H1 (cell line): ENCODE measurements at regions not wholly inside any gene's neighbourhood (a gene's known extent, or its start where the extent isn't known, plus 50 kb on each side); places are given as distances from the start of the nearest gene placed in this dataset.

Experiments
- CTCF ChIA-PET: fragments of 300-600 bp; sonication (Branson Sonifier 250); formaldehyde crosslinking; loops from one replicate; lab custom pipeline; 2021; ENCODE audit not compliant: partially characterized antibody; lab: Charles Lee
- POLR2A ChIA-PET: fragments of 300-600 bp; sonication (Branson Sonifier 250); formaldehyde crosslinking; loops from one replicate; lab custom pipeline; 2021; ENCODE audit warnings: inconsistent platforms; ENCODE audit not compliant: partially characterized antibody; lab: Charles Lee
- DNase-seq, 2 experiments: peaks; one replicate each; pipeline versions ENCODE4 v3.0.0 to v3.0.0-alpha.2; 2010 to 2022; ENCODE audit warnings: low spot score in 2 of 2, low read depth in 1 of 2, mixed read lengths in 1 of 2
- FAIRE-seq: peaks from 2 replicates; lab custom pipeline; 2011; peaks lifted over from hg19 to GRCh38; lab: Jason Lieb, UNC
- H2AFZ ChIP-seq: 2 replicates; pipeline ENCODE4 v1.8.1; 2012; ENCODE audit warnings: low read length, inconsistent platforms
- H2AK5ac ChIP-seq: 2 replicates; pipeline ENCODE4 v1.6.1; 2013; ENCODE audit warnings: low read depth, low read length
- H2BK120ac ChIP-seq: replicated peaks from 2 replicates; pipeline ENCODE3; 2013; ENCODE audit warnings: low read depth, low read length, inconsistent platforms
- H2BK12ac ChIP-seq: 2 replicates; pipeline ENCODE4 v1.6.1; 2013; ENCODE audit warnings: low read depth, low read length
- H2BK15ac ChIP-seq: 2 replicates; pipeline ENCODE4 v1.6.1; 2013; ENCODE audit warnings: low read length
- H2BK20ac ChIP-seq: 2 replicates; pipeline ENCODE4 v1.6.1; 2013; ENCODE audit warnings: low read length
- H2BK5ac ChIP-seq: 2 replicates; pipeline ENCODE4 v1.6.1; 2013; ENCODE audit warnings: low read depth, low read length
- H3K14ac ChIP-seq: 2 replicates; pipeline ENCODE4 v1.6.1; 2013; ENCODE audit warnings: inconsistent platforms; ENCODE audit not compliant: insufficient read length
- H3K18ac ChIP-seq: 2 replicates; pipeline ENCODE4 v1.6.1; 2013; ENCODE audit warnings: low read length; ENCODE audit errors: extremely low read depth
- H3K23ac ChIP-seq: 2 replicates; pipeline ENCODE4 v1.6.1; 2013; ENCODE audit warnings: inconsistent platforms; ENCODE audit not compliant: insufficient read length
- H3K23me2 ChIP-seq: 2 replicates; pipeline ENCODE4 v1.6.1; 2013; ENCODE audit warnings: low read depth, low read length
- H3K27ac ChIP-seq: 2 replicates; pipeline ENCODE4 v1.6.1; 2011; ENCODE audit warnings: low read depth, low read length, inconsistent platforms
- H3K27me3 ChIP-seq, 4 experiments: replicated peaks in 1 of 4; 1 replicate in 1 of 4; 2 replicates in 3 of 4; pipeline versions ENCODE4 v1.6.1 to v1.8.1; 2011 to 2013; ENCODE audit warnings: low read length in 3 of 4, mild to moderate bottlenecking in 3 of 4, inconsistent platforms in 2 of 4, mixed read lengths in 2 of 4, moderate library complexity in 1 of 4; ENCODE audit not compliant: control insufficient read depth in 3 of 4, insufficient read depth in 3 of 4; ENCODE audit errors: extremely low read depth in 1 of 4
- H3K36me3 ChIP-seq, 4 experiments: 2 replicates each; pipeline versions ENCODE4 v1.6.1 to v1.8.1; 2011 to 2013; ENCODE audit warnings: mild to moderate bottlenecking in 4 of 4, low read length in 3 of 4, moderate library complexity in 2 of 4, control low read depth in 1 of 4, inconsistent platforms in 1 of 4; ENCODE audit not compliant: insufficient read depth in 4 of 4, control insufficient read depth in 2 of 4
- H3K4ac ChIP-seq: replicated peaks from 2 replicates; pipeline ENCODE3; 2013; ENCODE audit warnings: low read length, low read depth, mixed read lengths, inconsistent platforms; ENCODE audit not compliant: insufficient read length
- H3K4me1 ChIP-seq, 4 experiments: replicated peaks in 1 of 4; 1 replicate in 1 of 4; 2 replicates in 3 of 4; pipeline versions ENCODE4 v1.6.1 to v1.8.1; 2011 to 2013; ENCODE audit warnings: low read length in 3 of 4, inconsistent platforms in 2 of 4, mixed read lengths in 1 of 4; ENCODE audit not compliant: insufficient read depth in 4 of 4, control insufficient read depth in 3 of 4
- H3K4me2 ChIP-seq, 2 experiments: 2 replicates each; pipeline versions ENCODE4 v1.6.1 to v1.8.1; 2011 to 2013; ENCODE audit warnings: low read depth in 2 of 2, low read length in 2 of 2, control low read depth in 1 of 2, inconsistent platforms in 1 of 2, mild to moderate bottlenecking in 1 of 2; ENCODE audit not compliant: insufficient read depth in 1 of 2
- H3K4me3 ChIP-seq, 4 experiments: fragments of 200-600, 300-600 bp in 1 of 4; sonication (generic), shearing (Covaris generic), sonication (Bioruptor Twin) in 1 of 4; 2 replicates each; pipeline versions ENCODE4 v1.5.1 to v1.8.1; 2011 to 2016; ENCODE audit warnings: low read length in 4 of 4, low read depth in 3 of 4, control low read depth in 2 of 4, inconsistent platforms in 2 of 4, mild to moderate bottlenecking in 2 of 4, mixed read lengths in 1 of 4, moderate library complexity in 1 of 4; ENCODE audit not compliant: insufficient read depth in 2 of 4; ENCODE audit errors: extremely low read depth in 1 of 4
- H3K56ac ChIP-seq: replicated peaks from 2 replicates; pipeline ENCODE3; 2013; ENCODE audit warnings: low read depth, mild to moderate bottlenecking, mixed read lengths, low read length, inconsistent platforms; ENCODE audit not compliant: insufficient read length
- H3K79me1 ChIP-seq: 2 replicates; pipeline ENCODE4 v1.6.1; 2013; ENCODE audit warnings: low read depth, low read length, control low read depth
- H3K79me2 ChIP-seq, 2 experiments: 2 replicates each; pipeline versions ENCODE4 v1.6.1 to v1.8.1; 2012 to 2013; ENCODE audit warnings: low read length in 2 of 2, mild to moderate bottlenecking in 2 of 2, inconsistent platforms in 1 of 2; ENCODE audit not compliant: insufficient read depth in 2 of 2, control insufficient read depth in 1 of 2
- H3K9ac ChIP-seq, 4 experiments: replicated peaks in 1 of 4; 1 replicate in 1 of 4; 2 replicates in 3 of 4; pipeline versions ENCODE4 v1.6.1 to v1.8.1; 2011 to 2013; ENCODE audit warnings: low read depth in 3 of 4, low read length in 3 of 4, control low read depth in 2 of 4, mild to moderate bottlenecking in 2 of 4, moderate library complexity in 2 of 4, inconsistent platforms in 1 of 4; ENCODE audit errors: extremely low read depth in 1 of 4
- H3K9me3 ChIP-seq, 2 experiments: 2 replicates each; pipeline versions ENCODE4 v1.6.1 to v1.8.1; 2012 to 2013; ENCODE audit warnings: mild to moderate bottlenecking in 2 of 2, moderate library complexity in 2 of 2, control low read depth in 1 of 2, inconsistent platforms in 1 of 2, low read depth in 1 of 2, low read length in 1 of 2, mixed read lengths in 1 of 2; ENCODE audit not compliant: insufficient read depth in 2 of 2
- H4K20me1 ChIP-seq, 2 experiments: replicated peaks in 1 of 2; 2 replicates each; pipeline versions ENCODE3 to v1.8.1; 2011 to 2013; ENCODE audit warnings: inconsistent platforms in 2 of 2, low read length in 2 of 2, mild to moderate bottlenecking in 1 of 2; ENCODE audit not compliant: insufficient read depth in 2 of 2, control insufficient read depth in 1 of 2
- H4K5ac ChIP-seq: 2 replicates; pipeline ENCODE4 v1.6.1; 2013; ENCODE audit warnings: low read length, low read depth, mixed read lengths, inconsistent platforms; ENCODE audit not compliant: insufficient read length
- H4K8ac ChIP-seq: 2 replicates; pipeline ENCODE4 v1.8.0; 2013; ENCODE audit warnings: mild to moderate bottlenecking, moderate library complexity, low read length, inconsistent platforms; ENCODE audit not compliant: insufficient read depth; ENCODE audit errors: extremely low read depth
- H4K91ac ChIP-seq: replicated peaks from 2 replicates; pipeline ENCODE3; 2013; ENCODE audit warnings: low read length, mixed read lengths, inconsistent platforms; ENCODE audit not compliant: insufficient read length
- EGR1 ChIP-seq: IDR thresholded peaks from 2 replicates; pipeline ENCODE4 v1.6.1; 2011; ENCODE audit warnings: low read depth, low read length, borderline replicate concordance
- EP300 ChIP-seq, 2 experiments: IDR thresholded peaks; 1 replicate in 1 of 2; 2 replicates in 1 of 2; pipeline ENCODE4 v1.6.1; 2011 to 2012; ENCODE audit warnings: low read depth in 2 of 2, low read length in 2 of 2, mild to moderate bottlenecking in 2 of 2, borderline replicate concordance in 1 of 2, inconsistent platforms in 1 of 2, moderate library complexity in 1 of 2
- GTF2F1 ChIP-seq: IDR thresholded peaks from 2 replicates; pipeline ENCODE4 v1.6.1; 2012; ENCODE audit warnings: low read depth, low read length, improper control_type of control experiment, borderline replicate concordance
- HDAC6 ChIP-seq: IDR thresholded peaks from one replicate; pipeline ENCODE4 v1.7.1; 2012; ENCODE audit warnings: low read depth, mild to moderate bottlenecking, inconsistent platforms, low read length, moderate library complexity
- KDM1A ChIP-seq: fragments of 200-600, 300-600 bp; sonication (generic); IDR thresholded peaks from 2 replicates; pipeline ENCODE4 v1.7.1; 2016; ENCODE audit warnings: mild to moderate bottlenecking, low read length, borderline replicate concordance
- KDM5A ChIP-seq: fragments of 200-600 bp; IDR thresholded peaks from 2 replicates; pipeline ENCODE4 v1.7.1; 2012; ENCODE audit warnings: mild to moderate bottlenecking, low read length, inconsistent platforms, mixed read lengths
- RFX5 ChIP-seq: IDR thresholded peaks from 2 replicates; pipeline ENCODE4 v1.6.1; 2011; ENCODE audit warnings: low read depth, low read length, improper control_type of control experiment, borderline replicate concordance
- SIRT6 ChIP-seq: IDR thresholded peaks from one replicate; pipeline ENCODE4 v1.7.1; 2012; ENCODE audit warnings: low read length, inconsistent platforms
- SP1 ChIP-seq: IDR thresholded peaks from 2 replicates; pipeline ENCODE4 v1.6.1; 2011; ENCODE audit warnings: low read depth, low read length
- SRF ChIP-seq: IDR thresholded peaks from 2 replicates; pipeline ENCODE4 v1.6.1; 2011; ENCODE audit warnings: mild to moderate bottlenecking, low read depth, low read length, moderate library complexity
- TCF12 ChIP-seq: IDR thresholded peaks from 2 replicates; pipeline ENCODE4 v1.6.1; 2011; ENCODE audit warnings: low read depth, mild to moderate bottlenecking, low read length
- WGBS, 2 experiments: shearing (Covaris generic) in 1 of 2; methylation state at CpG; one replicate each; pipeline versions ENCODE4 v1.1.6 to v1.1.7; 2013 to 2015; ENCODE audit warnings: low lambda C conversion rate in 2 of 2, mixed read lengths in 2 of 2, inconsistent platforms in 1 of 2, low coverage in 1 of 2, missing lambda C conversion rate in 1 of 2; ENCODE audit not compliant: insufficient replicate concordance in 2 of 2, insufficient coverage in 1 of 2, insufficient read length in 1 of 2; ENCODE audit errors: extremely low coverage in 1 of 2, missing lambda C conversion rate in 1 of 2; 5-methylcytosine and 5-hydroxymethylcytosine counted together

GRCh38 chr1:29777522-29777921 is 541.2 kb downstream of the PTPRU start:
- H2BK15ac ChIP-seq = no peak overlapping the region
- no peak overlapping the region for H2AFZ ChIP-seq
- H3K36me3 ChIP-seq = no peaks in the 10 kb centered on the region
- no peaks in the 10 kb centered on the region for H3K79me1 ChIP-seq
- no peaks in the 10 kb centered on the region for H3K9me3 ChIP-seq
- no peaks in the 10 kb centered on the region for H4K20me1 ChIP-seq
- H2BK12ac ChIP-seq = no peak overlapping the region
- no peak overlapping the region for H3K18ac ChIP-seq
- no peak overlapping the region for H3K9ac ChIP-seq
- no peak overlapping the region for H3K4me2 ChIP-seq
- H3K27me3 ChIP-seq = peaks cover 0 to 1% (median 0%) of the 10 kb centered on the region in 4 experiments; a peak in 1 of 7 replicates
- no peak overlapping the region for H4K5ac ChIP-seq
- no peak overlapping the region for H2BK5ac ChIP-seq
- FAIRE-seq (no peak), DNase-seq (no peak)
- POLR2A ChIA-PET = no interaction called here
- 97% methylated on average over 2 of the region's 2 CpGs; no CpG with 5 or more reads in 1 of the 2 experiments for WGBS, 2 experiments
- TF ChIP-seq TCF12 = no peak
- no peak for TF ChIP-seq SIRT6
- TF ChIP-seq HDAC6 = no peak
- no peak for TF ChIP-seq RFX5
- no peak for TF ChIP-seq SRF
- TF ChIP-seq GTF2F1 = no peak
- TF ChIP-seq SP1 = no peak
- no peak for TF ChIP-seq KDM1A
- TF ChIP-seq KDM5A = no peak
- no peak for TF ChIP-seq EP300 (IDR thresholded peaks at IDR 0.05; ENCODE audit: borderline replicate concordance in 1 of 2, low read depth in 2 of 2, low read length in 2 of 2)
- no peak for TF ChIP-seq EGR1
- no peak overlapping the region for H4K91ac ChIP-seq
- H2BK20ac ChIP-seq = no peak overlapping the region
- no peaks in the 10 kb centered on the region for H3K23me2 ChIP-seq
- H3K4me3 ChIP-seq = no peak overlapping the region
- CTCF ChIA-PET = no interaction called here
- H2AK5ac ChIP-seq = no peak overlapping the region
- no peak overlapping the region for H3K4ac ChIP-seq
- H3K4me1 ChIP-seq = no peaks in the 10 kb centered on the region
- no peak overlapping the region for H3K14ac ChIP-seq
- H3K79me2 ChIP-seq = no peaks in the 10 kb centered on the region
- H3K27ac ChIP-seq = no peak overlapping the region
- no peak overlapping the region for H3K56ac ChIP-seq
- no peak overlapping the region for H2BK120ac ChIP-seq
- H3K23ac ChIP-seq = no peak overlapping the region
- no peak overlapping the region for H4K8ac ChIP-seq
